SK-N-DZ (cell line): ENCODE measurements at regions not wholly inside any gene's neighbourhood (a gene's known extent, or its start where the extent isn't known, plus 50 kb on each side); places are given as distances from the start of the nearest gene placed in this dataset.
"Not testable (repeated sequence)": the region's sequence is repeated elsewhere in the genome, so short reads cannot be mapped to it uniquely, and the experiment has no call there.

Experiments
- DNase-seq: peaks from one replicate; pipeline ENCODE4 v3.0.0-alpha.2; 2015; ENCODE audit warnings: low spot score

GRCh38 chr4:144799486-144799885 is 153.5 kb downstream of the HHIP start:
- DNase-seq = no peak

- DNase-seq = no peak
These were observed 155.8 kb downstream of the HHIP start for GRCh38 chr4:144801731-144802130.

- DNase-seq = no peak
These were observed 162.1 kb downstream of the HHIP start for GRCh38 chr4:144808034-144808433.

GRCh38 chr4:144809056-144809640 is 163.2 kb downstream of the HHIP start:
- no peak for DNase-seq

- no peak for DNase-seq
These were observed 170.7 kb downstream of the HHIP start for GRCh38 chr4:144816668-144817067.

GRCh38 chr4:144817081-144817480 is 171.1 kb downstream of the HHIP start:
- DNase-seq = no peak

- DNase-seq = no peak
These were observed 172.2 kb downstream of the HHIP start for GRCh38 chr4:144818136-144818535.

- no peak for DNase-seq
These were observed 173.6 kb downstream of the HHIP start for GRCh38 chr4:144819591-144819990.

GRCh38 chr4:144820011-144820727 is 174.2 kb downstream of the HHIP start:
- no peak for DNase-seq

GRCh38 chr4:144820728-144821085 is 174.8 kb downstream of the HHIP start:
- DNase-seq = no peak

- DNase-seq = no peak
These were observed 186.0 kb downstream of the HHIP start for GRCh38 chr4:144831971-144832370.

- DNase-seq = no peak
These were observed 199.5 kb downstream of the HHIP start for GRCh38 chr4:144845411-144845810.

GRCh38 chr4:144851948-144852347 is 206.0 kb downstream of the HHIP start:
- no peak for DNase-seq

- no peak for DNase-seq
These were observed 215.5 kb downstream of the HHIP start for GRCh38 chr4:144861471-144861870.

GRCh38 chr4:144862210-144862609 is 216.3 kb downstream of the HHIP start:
- DNase-seq = no peak

GRCh38 chr4:144864891-144865290 is 218.9 kb downstream of the HHIP start:
- DNase-seq = not testable (repeated sequence)

- no peak for DNase-seq
These were observed 222.4 kb downstream of the HHIP start for GRCh38 chr4:144868309-144868708.

- no peak for DNase-seq
These were observed 225.3 kb downstream of the ANAPC10 start for GRCh38 chr4:144872508-144873225.

- DNase-seq = no peak
These were observed 224.6 kb downstream of the ANAPC10 start for GRCh38 chr4:144873226-144873990.

- no peak for DNase-seq
These were observed 203.4 kb downstream of the ANAPC10 start for GRCh38 chr4:144894573-144894972.

- no peak for DNase-seq
These were observed 198.6 kb downstream of the ANAPC10 start for GRCh38 chr4:144899393-144899792.

- no peak for DNase-seq
These were observed 196.9 kb downstream of the ANAPC10 start for GRCh38 chr4:144901141-144901540.
